ENCODE measurements at regions not wholly inside any gene's neighbourhood (a gene's known extent, or its start where the extent isn't known, plus 50 kb on each side); places are given as distances from the start of the nearest gene placed in this dataset.
A peak's percentile ranks its signal among the peaks of the same experiment; 100 is the strongest.
"Not testable (repeated sequence)": the region's sequence is repeated elsewhere in the genome, so short reads cannot be mapped to it uniquely, and the experiment has no call there.

- no peaks in the 10 kb centered on the region for H3K36me3 Mint-ChIP-seq
- H3K9me3 Mint-ChIP-seq: no peaks in the 10 kb centered on the region
- DNase-seq: no peak
- no peak overlapping the region for H3K27ac Mint-ChIP-seq
- H3K27me3 Mint-ChIP-seq: no peaks in the 10 kb centered on the region
- CTCF ChIA-PET: no interaction called here
- no peaks in the 10 kb centered on the region for H3K4me1 Mint-ChIP-seq
- H3K4me3 Mint-ChIP-seq: no peak overlapping the region
Measured at GRCh38 chr3:3305084-3305483, 125.6 kb upstream of the CRBN start.

- Mint-ChIP-seq H3K36me3 (no peaks in the 10 kb centered on the region), H3K9me3 (no peaks in the 10 kb centered on the region), H3K27me3 (no peaks in the 10 kb centered on the region), H3K4me3 (no peak overlapping the region), H3K27ac (no peak overlapping the region), H3K4me1 (no peaks in the 10 kb centered on the region)
- no peak for DNase-seq
- CTCF ChIA-PET: no interaction called here
Measured at GRCh38 chr3:3303636-3304035, 124.1 kb upstream of the CRBN start.

GRCh38 chr3:3302964-3303363 is 123.5 kb upstream of the CRBN start:
- Mint-ChIP-seq H3K9me3 (no peaks in the 10 kb centered on the region), H3K27ac (no peak overlapping the region), H3K27me3 (no peaks in the 10 kb centered on the region), H3K4me3 (no peak overlapping the region), H3K4me1 (no peaks in the 10 kb centered on the region), H3K36me3 (no peaks in the 10 kb centered on the region)
- CTCF ChIA-PET: no interaction called here
- no peak for DNase-seq

- Mint-ChIP-seq H3K4me1 (peaks cover 11% of the 10 kb centered on the region), H3K27ac (no peak overlapping the region), H3K27me3 (no peaks in the 10 kb centered on the region), H3K4me3 (no peak overlapping the region), H3K9me3 (no peaks in the 10 kb centered on the region), H3K36me3 (no peaks in the 10 kb centered on the region)
- CTCF ChIA-PET: no interaction called here
- DNase-seq: no peak
Measured at GRCh38 chr3:3301476-3301875, 122.0 kb upstream of the CRBN start.

GRCh38 chr3:3296979-3297381 is 117.5 kb upstream of the CRBN start:
- Mint-ChIP-seq H3K36me3 (no peaks in the 10 kb centered on the region), H3K27ac (peak overlapping the region; percentile 82), H3K9me3 (peaks cover 12% of the 10 kb centered on the region), H3K4me3 (peak overlapping the region; percentile 46), H3K27me3 (no peaks in the 10 kb centered on the region), H3K4me1 (peaks cover 18% of the 10 kb centered on the region)
- CTCF ChIA-PET: interaction anchor here (0.6 kb wide), 1 partner anchor 1455 kb away, joined by 3 read pairs; no protein-coding TSS in a partner anchor
- DNase-seq: peak; percentile 28

- DNase-seq: no peak
- Mint-ChIP-seq H3K27ac (no peak overlapping the region), H3K27me3 (no peaks in the 10 kb centered on the region), H3K36me3 (no peaks in the 10 kb centered on the region), H3K9me3 (peaks cover 12% of the 10 kb centered on the region), H3K4me3 (no peak overlapping the region), H3K4me1 (peaks cover 18% of the 10 kb centered on the region)
- CTCF ChIA-PET: no interaction called here
Measured at GRCh38 chr3:3295586-3295985, 116.1 kb upstream of the CRBN start.

GRCh38 chr3:3291756-3292283 is 112.3 kb upstream of the CRBN start:
- H3K27ac Mint-ChIP-seq, H3K4me3 Mint-ChIP-seq, H3K4me1 Mint-ChIP-seq, H3K36me3 Mint-ChIP-seq, CTCF ChIA-PET, H3K27me3 Mint-ChIP-seq, DNase-seq: not testable (repeated sequence)
- H3K9me3 Mint-ChIP-seq: peaks cover 12% of the 10 kb centered on the region

- CTCF ChIA-PET: no interaction called here
- no peaks in the 10 kb centered on the region for H3K36me3 Mint-ChIP-seq
- H3K4me1 Mint-ChIP-seq: no peaks in the 10 kb centered on the region
- no peak overlapping the region for H3K4me3 Mint-ChIP-seq
- DNase-seq: no peak
- H3K27me3 Mint-ChIP-seq: no peaks in the 10 kb centered on the region
- no peak overlapping the region for H3K27ac Mint-ChIP-seq
- no peaks in the 10 kb centered on the region for H3K9me3 Mint-ChIP-seq
Measured at GRCh38 chr3:3288255-3288654, 108.8 kb upstream of the CRBN start.

GRCh38 chr3:3286014-3286413 is 106.5 kb upstream of the CRBN start:
- Mint-ChIP-seq H3K27ac (no peak overlapping the region), H3K27me3 (no peaks in the 10 kb centered on the region), H3K4me3 (no peak overlapping the region), H3K9me3 (no peaks in the 10 kb centered on the region), H3K36me3 (no peaks in the 10 kb centered on the region), H3K4me1 (no peaks in the 10 kb centered on the region)
- no peak for DNase-seq
- CTCF ChIA-PET: no interaction called here

- Mint-ChIP-seq H3K27me3 (no peaks in the 10 kb centered on the region), H3K9me3 (no peaks in the 10 kb centered on the region), H3K4me3 (no peak overlapping the region), H3K36me3 (no peaks in the 10 kb centered on the region), H3K4me1 (no peaks in the 10 kb centered on the region), H3K27ac (no peak overlapping the region)
- CTCF ChIA-PET: interaction anchor here (0.6 kb wide), 1 partner anchor 10 kb away, joined by 3 read pairs; no protein-coding TSS in a partner anchor
- DNase-seq: no peak
Measured at GRCh38 chr3:3281024-3281423, 101.5 kb upstream of the CRBN start.

- no peak for DNase-seq
- H3K4me1 Mint-ChIP-seq: no peaks in the 10 kb centered on the region
- H3K9me3 Mint-ChIP-seq: no peaks in the 10 kb centered on the region
- no peak overlapping the region for H3K4me3 Mint-ChIP-seq
- H3K27ac Mint-ChIP-seq: no peak overlapping the region
- H3K27me3 Mint-ChIP-seq: no peaks in the 10 kb centered on the region
- CTCF ChIA-PET: no interaction called here
- H3K36me3 Mint-ChIP-seq: no peaks in the 10 kb centered on the region
Measured at GRCh38 chr3:3280396-3280795, 100.9 kb upstream of the CRBN start.

GRCh38 chr3:3278073-3278472 is 98.6 kb upstream of the CRBN start:
- no peak for DNase-seq
- Mint-ChIP-seq H3K27me3 (no peaks in the 10 kb centered on the region), H3K4me1 (no peaks in the 10 kb centered on the region), H3K27ac (no peak overlapping the region), H3K36me3 (no peaks in the 10 kb centered on the region), H3K9me3 (no peaks in the 10 kb centered on the region), H3K4me3 (no peak overlapping the region)
- CTCF ChIA-PET: no interaction called here

- Mint-ChIP-seq H3K4me1 (no peaks in the 10 kb centered on the region), H3K27ac (no peak overlapping the region), H3K36me3 (no peaks in the 10 kb centered on the region), H3K4me3 (no peak overlapping the region), H3K9me3 (no peaks in the 10 kb centered on the region), H3K27me3 (no peaks in the 10 kb centered on the region)
- CTCF ChIA-PET: no interaction called here
- no peak for DNase-seq
Measured at GRCh38 chr3:3276630-3277029, 97.1 kb upstream of the CRBN start.

GRCh38 chr3:3264796-3265195 is 85.3 kb upstream of the CRBN start:
- Mint-ChIP-seq H3K4me3 (no peak overlapping the region), H3K4me1 (no peaks in the 10 kb centered on the region)
- CTCF ChIA-PET: no interaction called here

GRCh38 chr3:3260870-3261269 is 81.4 kb upstream of the CRBN start:
- CTCF ChIA-PET: no interaction called here

More at GRCh38 chr3:3264796-3265195, 85.3 kb upstream of the CRBN start:
- Mint-ChIP-seq H3K36me3 (no peaks in the 10 kb centered on the region), H3K27me3 (no peaks in the 10 kb centered on the region), H3K27ac (no peak overlapping the region), H3K9me3 (no peaks in the 10 kb centered on the region)
- DNase-seq: no peak

GRCh38 chr3:3259181-3259580 is 79.7 kb upstream of the CRBN start:
- H3K36me3 Mint-ChIP-seq: no peaks in the 10 kb centered on the region
- CTCF ChIA-PET: no interaction called here
- no peaks in the 10 kb centered on the region for H3K4me1 Mint-ChIP-seq
- no peak overlapping the region for H3K27ac Mint-ChIP-seq
- H3K27me3 Mint-ChIP-seq: no peaks in the 10 kb centered on the region
- no peaks in the 10 kb centered on the region for H3K9me3 Mint-ChIP-seq
- DNase-seq: no peak
- H3K4me3 Mint-ChIP-seq: no peak overlapping the region

More at GRCh38 chr3:3260870-3261269, 81.4 kb upstream of the CRBN start:
- DNase-seq: no peak
- no peaks in the 10 kb centered on the region for H3K27me3 Mint-ChIP-seq
- H3K4me1 Mint-ChIP-seq: no peaks in the 10 kb centered on the region
- H3K9me3 Mint-ChIP-seq: no peaks in the 10 kb centered on the region
- H3K36me3 Mint-ChIP-seq: no peaks in the 10 kb centered on the region
- no peak overlapping the region for H3K27ac Mint-ChIP-seq
- H3K4me3 Mint-ChIP-seq: no peak overlapping the region

Measured in activated naive CD4-positive, alpha-beta T cell treated with anti-CD3 and anti-CD28 coated beads, Interleukin-2, amount 10 ng/mL, durations not matched to agents 7 days and 5 days (primary cell).